Neural cell (in vitro differentiated cells): ENCODE measurements at regions not wholly inside any gene's neighbourhood (a gene's known extent, or its start where the extent isn't known, plus 50 kb on each side); places are given as distances from the start of the nearest gene placed in this dataset.

Source experiments
- H2AFZ ChIP-seq: fragments of 200-600, 300-800 bp; sonication (generic), shearing (Covaris generic); 2 replicates; pipeline ENCODE4 v1.6.0; 2014; ENCODE audit warnings: low read depth, mild to moderate bottlenecking, antibody characterized with exemption, low read length, moderate library complexity
- H3F3A ChIP-seq: fragments of 200-600 bp; shearing (Covaris generic); 2 replicates; pipeline ENCODE4 v1.6.1; 2016; ENCODE audit warnings: mild to moderate bottlenecking, moderate library complexity, mixed read lengths, antibody characterized with exemption, low read length; ENCODE audit not compliant: insufficient read depth, poor library complexity, severe bottlenecking
- H3K27ac ChIP-seq: fragments of 200-600, 300-800 bp; sonication (generic), shearing (Covaris generic); 2 replicates; pipeline ENCODE4 v1.5.1; 2014; ENCODE audit warnings: mild to moderate bottlenecking, low read length, moderate library complexity
- H3K27me3 ChIP-seq: fragments of 300-800, 200-600 bp; sonication (generic), shearing (Covaris generic); 2 replicates; pipeline ENCODE4 v1.6.0; 2014; ENCODE audit warnings: mild to moderate bottlenecking, low read depth, low read length, moderate library complexity; ENCODE audit not compliant: insufficient read depth
- H3K36me3 ChIP-seq: fragments of 300-800, 200-600 bp; sonication (generic), shearing (Covaris generic); 2 replicates; pipeline ENCODE4 v1.5.1; 2014; ENCODE audit warnings: mild to moderate bottlenecking, antibody characterized with exemption, low read length, moderate library complexity; ENCODE audit not compliant: insufficient read depth
- H3K4me2 ChIP-seq: fragments of 300-800, 200-600 bp; sonication (generic), shearing (Covaris generic); 2 replicates; pipeline ENCODE4 v1.6.0; 2014; ENCODE audit warnings: mild to moderate bottlenecking, low read length
- H3K4me3 ChIP-seq: fragments of 300-800, 200-600 bp; sonication (generic), shearing (Covaris generic); 2 replicates; pipeline ENCODE4 v1.5.1; 2014; ENCODE audit warnings: mild to moderate bottlenecking, low read length, moderate library complexity
- H3K79me2 ChIP-seq: fragments of 200-600 bp; shearing (Covaris generic); replicated peaks from 2 replicates; pipeline ENCODE4 v1.6.0; 2014; ENCODE audit warnings: mild to moderate bottlenecking, low read length, moderate library complexity; ENCODE audit not compliant: insufficient read depth
- H3K9ac ChIP-seq: fragments of 300-800, 200-600 bp; sonication (generic), shearing (Covaris generic); 2 replicates; pipeline ENCODE4 v1.6.1; 2016; ENCODE audit warnings: mild to moderate bottlenecking, low read length, mixed read lengths
- H3K9me2 ChIP-seq: fragments of 200-600 bp; shearing (Covaris generic); 2 replicates; pipeline ENCODE4 v1.6.1; 2016; ENCODE audit warnings: mild to moderate bottlenecking, low read length, mixed read lengths; ENCODE audit not compliant: insufficient read depth
- H3K9me3 ChIP-seq: fragments of 200-600, 300-800 bp; sonication (generic), shearing (Covaris generic); 2 replicates; pipeline ENCODE4 v1.6.1; 2016; ENCODE audit warnings: mild to moderate bottlenecking, mixed run types, low read length, moderate library complexity, mixed read lengths
- H4K20me1 ChIP-seq: fragments of 200-600 bp; shearing (Covaris generic); 2 replicates; pipeline ENCODE4 v1.6.1; 2016; ENCODE audit warnings: mild to moderate bottlenecking, mixed run types; ENCODE audit not compliant: insufficient read depth
- CTCF ChIP-seq: fragments of 450-650 bp; IDR thresholded peaks from 2 replicates; pipeline ENCODE4 v1.5.1; 2014; ENCODE audit warnings: antibody characterized with exemption, mild to moderate bottlenecking, moderate library complexity; ENCODE audit not compliant: poor library complexity, severe bottlenecking
- EP300 ChIP-seq: fragments of 450-650 bp; conservative IDR thresholded peaks from 2 replicates; pipeline ENCODE4 v1.6.1; 2014; ENCODE audit warnings: antibody characterized with exemption, mild to moderate bottlenecking, moderate library complexity; ENCODE audit not compliant: poor library complexity, severe bottlenecking
- EZH2 ChIP-seq: fragments of 200-600, 300-800 bp; shearing (Covaris generic), sonication (generic); IDR thresholded peaks from 2 replicates; pipeline ENCODE4 v1.6.1; 2014; ENCODE audit warnings: antibody characterized with exemption, low read length, borderline replicate concordance, mild to moderate bottlenecking; ENCODE audit not compliant: insufficient read depth, poor library complexity, severe bottlenecking
- MXI1 ChIP-seq: fragments of 450-650 bp; conservative IDR thresholded peaks from 2 replicates; pipeline ENCODE4 v1.6.1; 2014; ENCODE audit warnings: antibody characterized with exemption, mild to moderate bottlenecking; ENCODE audit not compliant: poor library complexity, severe bottlenecking
- RAD21 ChIP-seq: fragments of 450-650 bp; conservative IDR thresholded peaks from 2 replicates; pipeline ENCODE4 v1.6.1; 2014; ENCODE audit warnings: antibody characterized with exemption, mild to moderate bottlenecking, moderate library complexity
- REST ChIP-seq: IDR thresholded peaks from 2 replicates; pipeline ENCODE4 v1.6.1; 2012; ENCODE audit warnings: borderline replicate concordance
- SMC3 ChIP-seq: fragments of 450-650 bp; conservative IDR thresholded peaks from 2 replicates; pipeline ENCODE4 v1.6.1; 2014; ENCODE audit warnings: antibody characterized with exemption, mild to moderate bottlenecking, moderate library complexity; ENCODE audit not compliant: poor library complexity
- TAF1 ChIP-seq: IDR thresholded peaks from 2 replicates; pipeline ENCODE4 v1.6.1; 2012; ENCODE audit warnings: low read depth

GRCh38 chr10:36362257-36362656, 720.2 kb upstream of the FZD8 start:
- H2AFZ ChIP-seq, result no peak overlapping the region
- no peaks in the 10 kb centered on the region for H3K9me2 ChIP-seq
- H3K79me2 ChIP-seq, result no peaks in the 10 kb centered on the region
- no peak overlapping the region for H3K9ac ChIP-seq
- no peaks in the 10 kb centered on the region for H3K36me3 ChIP-seq
- H3K27ac ChIP-seq, result no peak overlapping the region
- no peaks in the 10 kb centered on the region for H3K9me3 ChIP-seq
- H3K4me3 ChIP-seq, result no peak overlapping the region
- H3F3A ChIP-seq, result no peaks in the 10 kb centered on the region
- no peak overlapping the region for H3K4me2 ChIP-seq
- no peaks in the 10 kb centered on the region for H4K20me1 ChIP-seq
- no peaks in the 10 kb centered on the region for H3K27me3 ChIP-seq
- no peak for TF ChIP-seq REST

GRCh38 chr10:36358736-36359135, 716.6 kb upstream of the FZD8 start:
- TF ChIP-seq REST, result no peak
- no peak for TF ChIP-seq SMC3
- no peak for TF ChIP-seq EP300
- TF ChIP-seq CTCF, result no peak
- H3K36me3 ChIP-seq, result no peaks in the 10 kb centered on the region
- no peaks in the 10 kb centered on the region for H3K9me2 ChIP-seq
- no peak overlapping the region for H2AFZ ChIP-seq
- H4K20me1 ChIP-seq, result no peaks in the 10 kb centered on the region
- H3K9me3 ChIP-seq, result no peaks in the 10 kb centered on the region
- no peaks in the 10 kb centered on the region for H3F3A ChIP-seq
- H3K79me2 ChIP-seq, result no peaks in the 10 kb centered on the region
- H3K27me3 ChIP-seq, result no peaks in the 10 kb centered on the region
- no peak overlapping the region for H3K4me2 ChIP-seq
- H3K27ac ChIP-seq, result no peak overlapping the region
- no peak overlapping the region for H3K4me3 ChIP-seq
- no peak overlapping the region for H3K9ac ChIP-seq

- H4K20me1 ChIP-seq, result no peaks in the 10 kb centered on the region
- H3K27ac ChIP-seq, result no peak overlapping the region
- no peak overlapping the region for H3K9ac ChIP-seq
- no peaks in the 10 kb centered on the region for H3K79me2 ChIP-seq
- H3K36me3 ChIP-seq, result no peaks in the 10 kb centered on the region
- no peaks in the 10 kb centered on the region for H3K9me3 ChIP-seq
- H3K9me2 ChIP-seq, result no peaks in the 10 kb centered on the region
- H3K27me3 ChIP-seq, result no peaks in the 10 kb centered on the region
- no peaks in the 10 kb centered on the region for H3F3A ChIP-seq
- no peak overlapping the region for H2AFZ ChIP-seq
- no peak overlapping the region for H3K4me2 ChIP-seq
- no peak overlapping the region for H3K4me3 ChIP-seq
- no peak for TF ChIP-seq RAD21
- TF ChIP-seq SMC3, result no peak
- TF ChIP-seq TAF1, result no peak
- TF ChIP-seq EP300, result no peak
- no peak for TF ChIP-seq MXI1
- no peak for TF ChIP-seq EZH2
- no peak for TF ChIP-seq REST
These were observed 712.5 kb upstream of the FZD8 start for GRCh38 chr10:36354633-36355032.
